Ramos (cell line): ENCODE measurements at regions not wholly inside any gene's neighbourhood (a gene's known extent, or its start where the extent isn't known, plus 50 kb on each side); places are given as distances from the start of the nearest gene placed in this dataset.

Source experiments
- in situ Hi-C: fragments of 300-500 bp; cut with MboI; formaldehyde crosslinking; loops from one replicate; pipeline ENCODE4 v1.14.3; 2022; ENCODE audit warnings: low sequenced_read_pairs; ENCODE audit not compliant: unreplicated experiment

- in situ Hi-C loops, result loop anchor here (10.0 to 25.0 kb wide), 2 partner anchors 844 to 1886 kb away; no protein-coding TSS in a partner anchor
Measured at GRCh38 chr3:137948400-137949072, 61.4 kb upstream of the CLDN18 start.

- in situ Hi-C loops, result no loop called here
Measured at GRCh38 chr3:137958636-137959035, 51.3 kb upstream of the CLDN18 start.
